Common myeloid progenitor, CD34-positive (primary cell): ENCODE measurements at regions not wholly inside any gene's neighbourhood (a gene's known extent, or its start where the extent isn't known, plus 50 kb on each side); places are given as distances from the start of the nearest gene placed in this dataset.

Experiments used
- CTCF ChIA-PET: fragments of 350-600 bp; sonication (Branson Sonifier 250); formaldehyde crosslinking; loops from one replicate; lab custom pipeline; 2021; ENCODE audit warnings: antibody characterized with exemption; lab: Charles Lee
- POLR2A ChIA-PET: fragments of 350-600 bp; sonication (Branson Sonifier 250); formaldehyde crosslinking; loops from one replicate; lab custom pipeline; 2021; ENCODE audit warnings: antibody characterized with exemption; lab: Charles Lee
- DNase-seq, 3 donors: peaks; one replicate each; pipeline versions ENCODE4 v3.0.0 to v3.0.0-alpha.2; 2013
- H3K27ac ChIP-seq, 2 experiments: 1 replicate in 1 of 2; 2 replicates in 1 of 2; pipeline ENCODE4 v1.7.0; 2013; ENCODE audit warnings: inconsistent platforms in 2 of 2, low read length in 2 of 2, mild to moderate bottlenecking in 2 of 2, low read depth in 1 of 2, moderate library complexity in 1 of 2; ENCODE audit not compliant: severe bottlenecking in 2 of 2, insufficient read depth in 1 of 2, poor library complexity in 1 of 2
- H3K27me3 ChIP-seq, 5 experiments: replicated peaks in 2 of 5; 1 replicate in 3 of 5; 2 replicates in 2 of 5; pipeline versions ENCODE4 v1.6.1 to v1.7.0; 2013; ENCODE audit warnings: low read length in 4 of 5, mild to moderate bottlenecking in 2 of 5, moderate library complexity in 2 of 5, inconsistent platforms in 1 of 5; ENCODE audit not compliant: insufficient read depth in 5 of 5, control insufficient read depth in 4 of 5
- H3K36me3 ChIP-seq, 4 experiments: 1 replicate in 2 of 4; 2 replicates in 2 of 4; pipeline versions ENCODE4 v1.6.1 to v1.7.0; 2013; ENCODE audit warnings: low read length in 3 of 4, control low read depth in 1 of 4, mild to moderate bottlenecking in 1 of 4; ENCODE audit not compliant: control insufficient read depth in 4 of 4, insufficient read depth in 4 of 4
- H3K4me1 ChIP-seq, 4 experiments: 1 replicate in 3 of 4; 2 replicates in 1 of 4; pipeline versions ENCODE4 v1.6.1 to v1.7.1; 2013; ENCODE audit warnings: low read length in 3 of 4, mild to moderate bottlenecking in 3 of 4, control low read depth in 1 of 4, inconsistent platforms in 1 of 4, moderate library complexity in 1 of 4; ENCODE audit not compliant: control insufficient read depth in 4 of 4, insufficient read depth in 4 of 4; ENCODE audit errors: control extremely low read depth in 1 of 4
- H3K4me3 ChIP-seq, 7 experiments: 1 replicate in 4 of 7; 2 replicates in 3 of 7; pipeline versions ENCODE4 v1.5.1 to v1.7.0; 2013; ENCODE audit warnings: mild to moderate bottlenecking in 7 of 7, low read length in 6 of 7, moderate library complexity in 6 of 7, inconsistent platforms in 2 of 7, low read depth in 2 of 7, control low read depth in 1 of 7; ENCODE audit not compliant: insufficient read depth in 4 of 7, control insufficient read depth in 1 of 7; ENCODE audit errors: extremely low read depth in 1 of 7
- H3K9me3 ChIP-seq, 5 experiments: 1 replicate in 4 of 5; 2 replicates in 1 of 5; pipeline versions ENCODE4 v1.6.1 to v1.7.1; 2013; ENCODE audit warnings: low read length in 4 of 5, mild to moderate bottlenecking in 2 of 5, inconsistent platforms in 1 of 5, low read depth in 1 of 5, moderate library complexity in 1 of 5; ENCODE audit not compliant: control insufficient read depth in 4 of 5, insufficient read depth in 2 of 5; ENCODE audit errors: control extremely low read depth in 1 of 5
- WGBS: methylation state at CpG from one replicate; pipeline ENCODE4 v1.1.5; 2013; ENCODE audit not compliant: insufficient coverage; 5-methylcytosine and 5-hydroxymethylcytosine counted together

GRCh38 chrX:36787752-36788151, 220.4 kb upstream of the FAM47C start:
- Histone ChIP-seq H3K27me3 (no peaks in the 10 kb centered on the region), H3K4me3 (no peak overlapping the region), H3K9me3 (no peaks in the 10 kb centered on the region), H3K27ac (no peak overlapping the region), H3K36me3 (no peaks in the 10 kb centered on the region), H3K4me1 (no peaks in the 10 kb centered on the region)
- DNase-seq, result no peak
- ChIA-PET POLR2A (no interaction called here), CTCF (no interaction called here)
- 67% methylated on average over 1 of the region's 2 CpGs for WGBS

- no peak for DNase-seq
- 50% methylated on average over 1 of the region's 4 CpGs for WGBS
- H3K4me3 ChIP-seq, result no peak overlapping the region
- H3K27me3 ChIP-seq, result peaks cover 0 to 2% (median 0%) of the 10 kb centered on the region in 5 experiments
- no peaks in the 10 kb centered on the region for H3K36me3 ChIP-seq
- H3K9me3 ChIP-seq, result no peaks in the 10 kb centered on the region
- ChIA-PET CTCF (no interaction called here), POLR2A (no interaction called here)
- no peaks in the 10 kb centered on the region for H3K4me1 ChIP-seq
- H3K27ac ChIP-seq, result no peak overlapping the region
Observed at GRCh38 chrX:36803151-36803550, 205.0 kb upstream of the FAM47C start.

- WGBS, result no CpG with 5 or more reads among the region's 6 CpGs
- ChIA-PET CTCF (no interaction called here), POLR2A (no interaction called here)
- no peaks in the 10 kb centered on the region for H3K4me1 ChIP-seq
- no peak overlapping the region for H3K4me3 ChIP-seq
- no peak overlapping the region for H3K27ac ChIP-seq
- no peak for DNase-seq
- H3K27me3 ChIP-seq, result peaks cover 0 to 2% (median 0%) of the 10 kb centered on the region in 5 experiments
- H3K9me3 ChIP-seq, result no peaks in the 10 kb centered on the region
- no peaks in the 10 kb centered on the region for H3K36me3 ChIP-seq
Observed at GRCh38 chrX:36804066-36804465, 204.1 kb upstream of the FAM47C start.

- Histone ChIP-seq H3K27me3 (no peaks in the 10 kb centered on the region), H3K27ac (no peak overlapping the region), H3K4me1 (no peaks in the 10 kb centered on the region), H3K36me3 (no peaks in the 10 kb centered on the region), H3K4me3 (no peak overlapping the region), H3K9me3 (no peaks in the 10 kb centered on the region)
- POLR2A ChIA-PET, result no interaction called here
- CTCF ChIA-PET, result no interaction called here
- DNase-seq, result no peak
- WGBS, result no CpG with 5 or more reads among the region's 3 CpGs
Observed at GRCh38 chrX:36844857-36845256, 163.3 kb upstream of the FAM47C start.

- WGBS, result 78% methylated on average over 1 of the region's 4 CpGs
- Histone ChIP-seq H3K27ac (no peak overlapping the region), H3K4me1 (no peaks in the 10 kb centered on the region), H3K4me3 (no peak overlapping the region), H3K9me3 (no peaks in the 10 kb centered on the region), H3K27me3 (no peaks in the 10 kb centered on the region), H3K36me3 (no peaks in the 10 kb centered on the region)
- CTCF ChIA-PET, result no interaction called here
- POLR2A ChIA-PET, result no interaction called here
- DNase-seq, result no peak
Observed at GRCh38 chrX:36847496-36847895, 160.7 kb upstream of the FAM47C start.

GRCh38 chrX:36849407-36849806, 158.8 kb upstream of the FAM47C start:
- no peak overlapping the region for H3K27ac ChIP-seq
- H3K4me1 ChIP-seq, result no peaks in the 10 kb centered on the region
- no peaks in the 10 kb centered on the region for H3K9me3 ChIP-seq
- no peaks in the 10 kb centered on the region for H3K36me3 ChIP-seq
- ChIA-PET CTCF (no interaction called here), POLR2A (no interaction called here)
- H3K27me3 ChIP-seq, result no peaks in the 10 kb centered on the region
- no peak for DNase-seq
- peak overlapping the region in 1 of 7 experiments; percentile 2 for H3K4me3 ChIP-seq
- WGBS, result no CpG with 5 or more reads among the region's 2 CpGs

- Histone ChIP-seq H3K27me3 (peaks cover 0 to 4% (median 0%) of the 10 kb centered on the region in 5 experiments), H3K4me1 (no peaks in the 10 kb centered on the region), H3K36me3 (no peaks in the 10 kb centered on the region), H3K4me3 (no peak overlapping the region), H3K9me3 (no peaks in the 10 kb centered on the region), H3K27ac (no peak overlapping the region)
- peak in 2 of 3 donors; percentile 1 to 10 for DNase-seq
- CTCF ChIA-PET, result no interaction called here
- POLR2A ChIA-PET, result no interaction called here
- no CpG with 5 or more reads among the region's 3 CpGs for WGBS
Observed at GRCh38 chrX:36856849-36857248, 151.3 kb upstream of the FAM47C start.
